GM12865 (cell line): ENCODE measurements at regions not wholly inside any gene's neighbourhood (a gene's known extent, or its start where the extent isn't known, plus 50 kb on each side); places are given as distances from the start of the nearest gene placed in this dataset.
A peak's percentile ranks its signal among the peaks of the same experiment; 100 is the strongest.

Experiments
- DNase-seq: peaks from one replicate; pipeline ENCODE4 v3.0.0; 2010; ENCODE audit warnings: low read depth
- H3K4me3 ChIP-seq: 2 replicates; pipeline ENCODE4 v1.5.1; 2011; ENCODE audit warnings: mild to moderate bottlenecking, low read depth, low read length, control low read depth
- CTCF ChIP-seq: IDR thresholded peaks from 2 replicates; pipeline ENCODE4 v1.5.1; 2011; ENCODE audit warnings: low read length, control low read depth, low read depth, inconsistent platforms; ENCODE audit not compliant: insufficient read depth; ENCODE audit errors: missing control alignments

GRCh38 chr4:35138449-35138848 lies 1105.9 kb downstream of the ARAP2 start:
- no peak for DNase-seq
- no peak overlapping the region for H3K4me3 ChIP-seq
- no peak for TF ChIP-seq CTCF

- DNase-seq = no peak
- no peak overlapping the region for H3K4me3 ChIP-seq
- TF ChIP-seq CTCF = no peak
Measured at GRCh38 chr4:35147761-35148160, 1096.6 kb downstream of the ARAP2 start.

- peak; percentile 3 for DNase-seq
- TF ChIP-seq CTCF = peak; percentile 21
Measured at GRCh38 chr4:35151816-35152572, 1092.3 kb downstream of the ARAP2 start.

GRCh38 chr4:35163168-35163567 lies 1081.1 kb downstream of the ARAP2 start:
- H3K4me3 ChIP-seq = no peak overlapping the region
- TF ChIP-seq CTCF = no peak
- DNase-seq = no peak

More at GRCh38 chr4:35151816-35152572, 1092.3 kb downstream of the ARAP2 start:
- H3K4me3 ChIP-seq = no peak overlapping the region

GRCh38 chr4:35164063-35164462 lies 1080.3 kb downstream of the ARAP2 start:
- no peak for DNase-seq
- TF ChIP-seq CTCF = no peak
- no peak overlapping the region for H3K4me3 ChIP-seq

- TF ChIP-seq CTCF = no peak
- DNase-seq = no peak
- H3K4me3 ChIP-seq = no peak overlapping the region
Measured at GRCh38 chr4:35166466-35166865, 1077.8 kb downstream of the ARAP2 start.

- no peak for TF ChIP-seq CTCF
- no peak overlapping the region for H3K4me3 ChIP-seq
- no peak for DNase-seq
Measured at GRCh38 chr4:35167385-35167784, 1076.9 kb downstream of the ARAP2 start.
